GM18519 (cell line): ENCODE measurements at regions not wholly inside any gene's neighbourhood (a gene's known extent, or its start where the extent isn't known, plus 50 kb on each side); places are given as distances from the start of the nearest gene placed in this dataset.
"Not testable (repeated sequence)": the region's sequence is repeated elsewhere in the genome, so short reads cannot be mapped to it uniquely, and the experiment has no call there.

Experiments
- ATAC-seq: cut with Tn5 transposase; IDR thresholded peaks from one replicate; pipeline ENCODE4 v1.9.1; 2021; ENCODE audit warnings: mild to moderate bottlenecking, moderate library complexity; ENCODE audit not compliant: unreplicated experiment, low FRiP score

GRCh38 chr15:87728998-87729397 lies 527.5 kb downstream of the NTRK3 start:
- ATAC-seq = no peak

DNA sequence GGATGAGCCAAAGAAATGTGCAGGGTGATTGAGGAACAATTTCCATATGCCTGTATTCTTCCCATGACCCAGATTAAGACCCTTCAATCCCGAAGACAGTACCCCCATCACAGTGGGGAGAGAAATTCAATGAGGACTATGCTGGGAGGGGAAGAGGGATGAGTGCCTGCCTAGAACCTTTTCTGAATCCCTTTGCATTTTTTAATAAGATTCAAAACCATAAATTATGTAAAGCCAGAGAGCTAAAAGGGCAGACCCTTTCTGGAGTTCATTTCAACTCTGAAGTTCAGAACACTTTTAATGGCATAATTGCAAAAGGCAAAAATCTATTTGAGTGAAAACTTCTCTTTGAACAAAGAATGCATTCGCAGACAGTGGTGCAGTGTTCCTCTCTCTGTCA lies 529.5 kb downstream of the NTRK3 start:
- no peak for ATAC-seq

GRCh38 chr15:87724330-87724729 lies 532.2 kb downstream of the NTRK3 start:
- no peak for ATAC-seq

DNA sequence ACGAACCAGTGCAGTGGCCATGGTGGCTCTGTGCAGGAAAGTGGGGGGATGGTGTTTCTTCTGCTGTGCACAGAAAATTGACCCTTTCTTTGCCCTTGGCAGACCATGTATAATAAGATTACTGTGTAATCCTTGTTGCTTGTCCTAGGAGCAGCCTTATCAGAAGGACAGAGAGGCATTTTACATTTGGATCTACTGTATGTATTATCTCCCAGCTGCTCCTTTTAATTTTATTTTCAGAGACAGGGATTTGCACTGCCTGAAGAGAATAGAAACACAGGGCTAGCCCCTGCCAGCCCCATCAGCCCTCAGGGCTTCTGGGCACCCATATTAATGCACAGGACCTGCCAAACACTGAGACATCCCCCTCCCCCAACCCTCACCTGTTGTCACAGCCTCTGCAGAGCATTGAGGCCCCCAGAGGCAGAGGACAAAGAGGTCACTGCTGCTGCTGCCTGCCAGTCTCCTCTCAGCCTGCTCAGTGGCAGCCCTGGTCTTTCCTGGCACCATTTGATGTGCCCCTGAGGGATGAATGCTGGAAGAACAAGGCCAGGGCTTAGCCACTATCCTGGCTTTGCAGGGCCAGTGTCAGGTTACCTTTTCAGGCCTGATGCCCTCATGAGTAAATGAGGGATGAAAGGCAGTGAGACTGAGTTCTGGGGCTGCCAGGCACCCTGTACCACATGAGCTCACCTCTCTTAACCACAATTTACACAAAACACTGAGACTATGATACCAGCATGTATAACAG lies 533.4 kb downstream of the NTRK3 start:
- no peak for ATAC-seq

GRCh38 chr15:87720235-87720634 lies 536.3 kb downstream of the NTRK3 start:
- no peak for ATAC-seq

- no peak for ATAC-seq
Measured at GRCh38 chr15:87716422-87716821, 540.1 kb downstream of the NTRK3 start.

DNA sequence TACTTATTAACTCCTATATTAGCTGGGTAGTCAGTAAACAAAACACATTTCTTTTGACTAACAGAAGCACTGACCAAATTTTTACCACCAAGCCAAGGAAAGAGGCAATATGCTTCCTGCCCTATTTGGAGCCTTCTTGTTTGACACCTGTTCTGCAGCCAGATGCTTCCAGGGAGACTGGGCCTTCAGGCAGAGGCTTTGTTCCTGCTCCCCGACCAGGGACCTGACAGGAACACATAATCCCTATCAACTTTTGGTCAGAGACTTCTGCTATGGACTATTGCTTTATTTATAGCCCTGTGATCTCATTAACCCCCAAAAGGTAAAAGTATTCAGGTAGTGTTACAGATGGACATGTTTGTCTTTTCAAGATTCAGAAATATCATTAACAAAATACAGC lies 541.3 kb downstream of the NTRK3 start:
- no peak for ATAC-seq

GRCh38 chr15:87713475-87713879 lies 543.1 kb downstream of the NTRK3 start:
- no peak for ATAC-seq

DNA sequence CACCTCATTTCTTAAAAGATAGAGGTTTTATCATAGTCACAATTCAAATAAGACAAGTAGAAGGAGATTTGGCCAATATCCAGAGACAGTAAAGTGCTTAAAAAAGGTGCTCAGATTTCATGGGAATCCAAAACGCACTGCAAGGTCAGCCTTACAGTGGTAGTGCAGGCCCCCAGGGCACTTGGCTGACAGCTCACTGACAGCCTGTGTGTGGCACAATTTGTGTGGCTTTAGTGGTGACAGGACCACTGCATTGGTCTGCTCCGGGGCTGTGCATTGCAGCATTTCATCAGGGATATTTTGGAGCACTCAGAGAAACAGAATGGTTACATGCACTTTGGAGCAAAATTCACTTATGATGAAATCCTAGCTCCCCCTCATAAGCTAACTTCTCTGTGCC lies 544.3 kb downstream of the NTRK3 start:
- no peak for ATAC-seq

DNA sequence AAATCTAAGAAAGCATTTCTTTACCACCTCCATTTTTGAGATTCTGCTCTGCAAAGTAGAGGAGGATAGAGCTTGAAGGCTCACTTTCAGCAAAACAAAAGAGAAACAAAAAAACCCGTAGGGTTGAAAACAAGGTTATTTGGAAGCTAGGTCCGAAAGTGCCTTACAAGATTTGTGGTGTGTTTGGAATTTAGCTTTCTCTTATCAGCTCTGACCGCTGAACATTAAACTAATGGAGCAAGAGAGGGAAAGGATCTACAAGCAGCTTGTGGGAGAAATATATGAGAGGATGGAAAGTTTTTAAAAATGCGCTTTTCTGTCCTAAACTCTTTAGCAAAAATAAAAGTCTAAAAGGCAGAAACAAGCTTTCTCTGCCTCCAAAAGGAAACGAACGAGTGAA lies 545.5 kb downstream of the NTRK3 start:
- ATAC-seq = no peak

- ATAC-seq = no peak
Measured at GRCh38 chr15:87710406-87710805, 546.1 kb downstream of the NTRK3 start.

GRCh38 chr15:87707566-87708130 lies 548.9 kb downstream of the NTRK3 start:
- ATAC-seq = no peak

GRCh38 chr15:87707071-87707470 lies 549.5 kb downstream of the NTRK3 start:
- no peak for ATAC-seq

DNA sequence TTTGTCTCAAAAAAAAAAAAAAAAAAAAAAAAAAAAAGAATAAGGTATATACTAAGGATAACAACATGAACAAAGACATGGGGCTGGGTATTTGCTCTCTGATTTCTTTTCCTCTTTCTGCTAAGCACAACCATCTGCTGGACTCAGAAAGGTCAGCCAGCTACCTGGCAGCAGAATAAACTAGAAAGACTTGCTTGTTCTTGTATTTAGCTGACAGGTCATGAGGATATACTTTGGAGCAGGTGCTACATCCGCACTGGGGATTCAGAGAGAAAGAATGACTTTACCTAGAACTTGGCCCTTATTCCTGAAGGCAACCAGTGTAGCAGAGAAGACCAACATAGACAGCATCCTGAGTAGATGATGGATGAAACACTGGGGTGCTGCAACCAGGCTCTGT lies 550.5 kb downstream of the NTRK3 start:
- no peak for ATAC-seq

DNA sequence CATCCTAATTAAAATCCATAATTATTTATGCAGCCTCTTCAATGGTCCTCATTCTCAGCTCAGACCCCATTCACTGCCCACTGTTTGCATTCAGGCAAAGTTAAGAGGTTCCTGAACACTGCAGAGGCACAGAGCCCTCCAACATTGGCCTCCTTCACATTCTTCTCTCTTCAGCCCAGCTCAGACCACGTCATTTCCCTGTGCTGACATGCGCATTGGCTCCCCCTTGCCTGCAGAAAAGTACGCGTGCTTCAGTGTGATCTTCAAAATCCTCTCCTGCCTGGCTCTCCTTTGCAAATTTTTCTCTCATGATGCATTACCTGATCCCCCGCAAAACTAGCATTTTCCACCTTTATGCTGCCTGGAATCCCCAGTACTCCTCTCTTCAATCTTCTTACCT lies 552.3 kb downstream of the NTRK3 start:
- no peak for ATAC-seq

DNA sequence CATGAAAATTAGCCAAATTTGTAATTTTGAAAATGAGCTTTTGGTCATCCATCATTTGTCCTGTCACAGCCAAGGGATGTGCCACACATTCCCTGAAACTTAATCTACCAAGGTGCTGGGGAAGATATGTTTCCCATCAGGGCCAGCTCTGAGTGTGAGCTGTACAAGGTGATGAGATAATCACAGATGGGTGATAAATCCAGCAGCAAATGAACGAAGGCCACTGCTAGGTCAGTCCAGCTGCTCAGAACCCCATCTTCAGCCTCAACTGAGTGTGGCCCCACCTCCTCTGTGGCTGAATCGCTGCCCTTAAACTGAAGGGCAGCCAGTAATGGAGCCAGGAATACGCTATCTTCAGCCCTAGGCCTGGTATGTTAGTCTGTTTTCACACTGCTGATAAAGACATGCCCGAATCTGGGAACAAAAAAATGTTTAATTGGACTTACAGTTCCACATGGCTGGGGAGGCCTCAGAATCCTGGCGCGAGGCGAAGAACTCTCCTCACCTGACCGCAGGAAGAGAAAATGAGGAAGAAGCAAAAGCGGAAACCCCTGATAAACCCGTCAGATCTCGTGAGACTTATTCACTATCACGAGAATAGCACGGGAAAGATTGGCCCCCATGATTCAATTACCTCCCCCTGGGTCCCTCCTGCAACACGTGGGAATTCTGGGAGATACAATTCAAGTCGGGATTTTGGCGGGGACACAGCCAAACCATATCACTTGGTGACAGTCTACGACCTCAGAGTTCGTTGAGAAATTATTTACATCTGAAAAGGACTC lies 553.0 kb downstream of the NTRK3 start:
- ATAC-seq = no peak

DNA sequence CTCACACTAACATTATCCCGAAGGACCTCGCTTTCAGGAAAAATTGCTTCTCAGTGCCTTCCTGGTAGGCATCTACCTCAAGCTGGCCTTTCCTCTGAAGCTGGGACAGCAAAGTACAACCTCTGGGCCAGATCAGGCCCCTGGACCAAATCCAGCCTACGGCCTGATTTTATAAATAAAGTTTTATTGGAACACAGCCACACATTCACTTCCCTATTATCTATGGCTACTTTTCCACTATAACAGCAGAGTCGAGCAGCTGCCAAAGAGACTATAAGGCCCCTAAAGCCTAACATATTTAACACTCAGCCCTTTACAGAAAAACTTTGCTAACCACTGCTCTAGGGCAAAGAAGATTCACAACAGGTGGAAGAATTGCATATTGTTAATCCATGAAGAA lies 554.3 kb downstream of the NTRK3 start:
- ATAC-seq = no peak

GRCh38 chr15:87698467-87698866 lies 558.1 kb downstream of the NTRK3 start:
- not testable (repeated sequence) for ATAC-seq

DNA sequence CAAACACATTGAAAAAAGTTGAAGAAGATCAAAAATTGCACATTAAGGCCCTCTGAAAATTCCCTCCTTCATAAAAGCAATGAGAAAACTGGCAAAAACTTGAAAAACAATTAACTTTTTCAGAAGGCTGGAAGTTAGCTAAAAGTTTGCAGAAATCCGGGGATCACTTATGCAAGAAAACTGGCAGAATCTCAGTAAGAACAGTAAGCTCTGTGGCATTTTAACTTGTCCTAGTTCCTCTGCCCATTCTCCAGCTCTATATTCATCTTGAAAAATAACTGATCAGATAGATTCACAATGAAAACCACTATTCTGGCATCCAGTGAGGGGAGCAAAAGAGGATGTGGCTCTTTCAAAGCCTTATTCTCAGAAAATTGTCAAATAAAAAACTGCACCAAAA lies 566.8 kb downstream of the NTRK3 start:
- ATAC-seq = no peak

- no peak for ATAC-seq
Measured at GRCh38 chr15:87687523-87687870, 569.0 kb downstream of the NTRK3 start.

GRCh38 chr15:87686841-87687522 lies 569.6 kb downstream of the NTRK3 start:
- ATAC-seq = no peak
